ENCODE measurements at regions not wholly inside any gene's neighbourhood (a gene's known extent, or its start where the extent isn't known, plus 50 kb on each side); places are given as distances from the start of the nearest gene placed in this dataset.
"Not testable (repeated sequence)": the region's sequence is repeated elsewhere in the genome, so short reads cannot be mapped to it uniquely, and the experiment has no call there.

- peaks cover 5% of the 10 kb centered on the region for H3K4me1 ChIP-seq (ENCODE audit: control insufficient read depth, insufficient read depth, low read length, poor library complexity, severe bottlenecking)
- WGBS, 2 experiments (ENCODE audit: insufficient coverage in 2 of 2), result 81 to 89% methylated on average over 2 of the region's 2 CpGs
- H3K27ac ChIP-seq (ENCODE audit: low read depth, low read length, severe bottlenecking), result no peak overlapping the region
Measured at GRCh38 chr3:139124197-139124596, 79.5 kb upstream of the PRR23C start.

DNA sequence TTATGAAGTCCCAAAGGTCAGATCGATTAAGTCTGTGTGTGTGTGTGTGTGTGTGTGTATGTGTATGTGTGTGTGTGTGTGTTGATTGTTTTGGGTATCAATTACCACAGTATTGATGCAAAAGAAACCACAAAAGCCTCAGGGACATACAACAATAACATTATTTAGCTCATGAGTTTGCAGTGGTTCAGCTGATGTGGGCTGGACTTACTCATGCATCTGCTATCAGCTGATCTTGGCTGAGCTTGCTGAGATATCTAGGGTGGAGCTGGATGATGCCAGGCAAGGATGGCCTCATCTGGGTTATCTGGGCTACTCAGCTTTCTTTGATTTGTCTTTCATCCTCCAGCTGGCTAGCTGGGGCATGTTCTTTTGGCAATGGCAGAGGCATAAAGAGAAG, 82.4 kb upstream of the PRR23C start:
- no CpG with 5 or more reads among the region's 1 CpG for WGBS, 2 experiments (ENCODE audit: insufficient coverage in 2 of 2)
- Histone ChIP-seq H3K4me1 (ENCODE audit: control insufficient read depth, insufficient read depth, low read length, poor library complexity, severe bottlenecking) (no peaks in the 10 kb centered on the region), H3K27ac (ENCODE audit: low read depth, low read length, severe bottlenecking) (no peak overlapping the region), H3K36me3 (ENCODE audit: control insufficient read depth, insufficient read depth, low read length) (no peaks in the 10 kb centered on the region), H3K9me3 (ENCODE audit: control insufficient read depth, low read length) (no peaks in the 10 kb centered on the region), H3K4me3 (ENCODE audit: extremely low read depth, insufficient read depth, low read length, poor library complexity, severe bottlenecking) (no peak overlapping the region)

More at GRCh38 chr3:139124197-139124596, 79.5 kb upstream of the PRR23C start:
- Histone ChIP-seq H3K4me3 (ENCODE audit: extremely low read depth, insufficient read depth, low read length, poor library complexity, severe bottlenecking) (no peak overlapping the region), H3K36me3 (ENCODE audit: control insufficient read depth, insufficient read depth, low read length) (no peaks in the 10 kb centered on the region), H3K9me3 (ENCODE audit: control insufficient read depth, low read length) (no peaks in the 10 kb centered on the region)

- not testable (repeated sequence) for H3K9me3 ChIP-seq (ENCODE audit: control insufficient read depth, low read length); H3K36me3 ChIP-seq (ENCODE audit: control insufficient read depth, insufficient read depth, low read length); H3K4me3 ChIP-seq (ENCODE audit: extremely low read depth, insufficient read depth, low read length, poor library complexity, severe bottlenecking); H3K27ac ChIP-seq (ENCODE audit: low read depth, low read length, severe bottlenecking); H3K4me1 ChIP-seq (ENCODE audit: control insufficient read depth, insufficient read depth, low read length, poor library complexity, severe bottlenecking)
- 85 to 93% methylated on average over 6 to 9 of the region's 12 CpGs for WGBS, 2 experiments (ENCODE audit: insufficient coverage in 2 of 2)
Measured at GRCh38 chr3:139127629-139128028, 82.9 kb upstream of the PRR23C start.

DNA sequence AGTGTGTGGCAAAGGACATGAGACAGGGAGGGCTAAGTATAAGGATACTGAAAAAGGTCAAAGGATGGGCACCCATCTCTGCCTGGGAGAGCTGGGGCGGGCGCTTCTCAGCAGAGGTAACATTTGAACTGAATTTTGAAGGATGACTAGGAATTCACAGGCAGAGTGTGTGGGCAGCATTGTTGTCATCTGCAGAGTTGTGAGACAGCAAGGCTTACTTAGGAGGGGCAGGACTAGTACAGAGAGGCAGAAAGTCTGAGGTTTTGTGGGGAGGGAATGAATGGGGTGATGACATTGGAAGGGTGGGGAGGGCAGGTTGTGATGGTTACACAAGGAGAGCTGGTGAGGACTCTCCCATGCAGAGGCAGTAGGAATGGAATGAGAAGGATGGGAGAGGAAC, 84.1 kb upstream of the PRR23C start:
- no peaks in the 10 kb centered on the region for H3K36me3 ChIP-seq (ENCODE audit: control insufficient read depth, insufficient read depth, low read length)
- WGBS, 2 experiments (ENCODE audit: insufficient coverage in 2 of 2), result 94 to 100% methylated on average over 2 of the region's 2 CpGs
- no peak overlapping the region for H3K27ac ChIP-seq (ENCODE audit: low read depth, low read length, severe bottlenecking)
- H3K4me3 ChIP-seq (ENCODE audit: extremely low read depth, insufficient read depth, low read length, poor library complexity, severe bottlenecking), result no peak overlapping the region
- H3K9me3 ChIP-seq (ENCODE audit: control insufficient read depth, low read length), result no peaks in the 10 kb centered on the region
- H3K4me1 ChIP-seq (ENCODE audit: control insufficient read depth, insufficient read depth, low read length, poor library complexity, severe bottlenecking), result no peaks in the 10 kb centered on the region

GRCh38 chr3:139129892-139130291, 85.2 kb upstream of the PRR23C start:
- H3K27ac ChIP-seq (ENCODE audit: low read depth, low read length, severe bottlenecking), result no peak overlapping the region
- no peak overlapping the region for H3K4me3 ChIP-seq (ENCODE audit: extremely low read depth, insufficient read depth, low read length, poor library complexity, severe bottlenecking)
- H3K4me1 ChIP-seq (ENCODE audit: control insufficient read depth, insufficient read depth, low read length, poor library complexity, severe bottlenecking), result no peaks in the 10 kb centered on the region
- H3K9me3 ChIP-seq (ENCODE audit: control insufficient read depth, low read length), result no peaks in the 10 kb centered on the region
- WGBS, 2 experiments (ENCODE audit: insufficient coverage in 2 of 2), result 75 to 100% methylated on average over 1 to 2 of the region's 2 CpGs
- H3K36me3 ChIP-seq (ENCODE audit: control insufficient read depth, insufficient read depth, low read length), result no peaks in the 10 kb centered on the region

GRCh38 chr3:139130390-139131140, 85.9 kb upstream of the PRR23C start:
- 17% methylated on average over 1 of the region's 3 CpGs; no CpG with 5 or more reads in 1 of the 2 experiments for WGBS, 2 experiments (ENCODE audit: insufficient coverage in 2 of 2)
- no peak overlapping the region for H3K4me3 ChIP-seq (ENCODE audit: extremely low read depth, insufficient read depth, low read length, poor library complexity, severe bottlenecking)
- H3K9me3 ChIP-seq (ENCODE audit: control insufficient read depth, low read length), result no peaks in the 10 kb centered on the region
- H3K27ac ChIP-seq (ENCODE audit: low read depth, low read length, severe bottlenecking), result no peak overlapping the region
- H3K36me3 ChIP-seq (ENCODE audit: control insufficient read depth, insufficient read depth, low read length), result no peaks in the 10 kb centered on the region
- H3K4me1 ChIP-seq (ENCODE audit: control insufficient read depth, insufficient read depth, low read length, poor library complexity, severe bottlenecking), result no peaks in the 10 kb centered on the region

DNA sequence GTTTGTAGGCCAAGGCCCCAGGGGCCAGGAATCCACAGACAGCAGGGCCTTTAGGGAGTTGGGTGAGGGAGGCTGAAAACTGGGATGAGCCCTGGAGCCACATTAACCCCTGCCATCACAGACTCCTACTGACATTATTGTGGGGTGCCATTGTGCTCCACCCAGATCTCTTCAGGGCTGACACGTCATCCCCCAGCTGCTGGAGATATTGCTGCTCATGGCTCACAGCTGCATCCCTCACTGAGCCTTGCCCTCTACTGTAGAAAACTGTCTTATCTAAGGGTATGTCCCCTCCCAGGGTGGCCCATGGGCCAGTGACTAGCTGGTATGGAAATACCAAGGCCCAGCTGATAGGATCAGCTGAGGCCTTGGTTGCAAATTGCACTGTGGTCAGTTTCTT, 87.3 kb upstream of the PRR23C start:
- Histone ChIP-seq H3K36me3 (ENCODE audit: control insufficient read depth, insufficient read depth, low read length) (no peaks in the 10 kb centered on the region), H3K4me3 (ENCODE audit: extremely low read depth, insufficient read depth, low read length, poor library complexity, severe bottlenecking) (no peak overlapping the region), H3K4me1 (ENCODE audit: control insufficient read depth, insufficient read depth, low read length, poor library complexity, severe bottlenecking) (no peaks in the 10 kb centered on the region), H3K9me3 (ENCODE audit: control insufficient read depth, low read length) (no peaks in the 10 kb centered on the region), H3K27ac (ENCODE audit: low read depth, low read length, severe bottlenecking) (no peak overlapping the region)
- WGBS, 2 experiments (ENCODE audit: insufficient coverage in 2 of 2), result 100% methylated on average over 1 of the region's 1 CpG

GRCh38 chr3:139132976-139133375, 88.3 kb upstream of the PRR23C start:
- H3K36me3 ChIP-seq (ENCODE audit: control insufficient read depth, insufficient read depth, low read length), result no peaks in the 10 kb centered on the region
- 92 to 100% methylated on average over 1 of the region's 1 CpG for WGBS, 2 experiments (ENCODE audit: insufficient coverage in 2 of 2)

GRCh38 chr3:139134678-139135372, 90.1 kb upstream of the PRR23C start:
- Histone ChIP-seq H3K4me1 (ENCODE audit: control insufficient read depth, insufficient read depth, low read length, poor library complexity, severe bottlenecking) (no peaks in the 10 kb centered on the region), H3K36me3 (ENCODE audit: control insufficient read depth, insufficient read depth, low read length) (no peaks in the 10 kb centered on the region), H3K27ac (ENCODE audit: low read depth, low read length, severe bottlenecking) (no peak overlapping the region), H3K4me3 (ENCODE audit: extremely low read depth, insufficient read depth, low read length, poor library complexity, severe bottlenecking) (no peak overlapping the region), H3K9me3 (ENCODE audit: control insufficient read depth, low read length) (no peaks in the 10 kb centered on the region)
- WGBS, 2 experiments (ENCODE audit: insufficient coverage in 2 of 2), result 75 to 80% methylated on average over 1 of the region's 2 CpGs

More at GRCh38 chr3:139132976-139133375, 88.3 kb upstream of the PRR23C start:
- H3K27ac ChIP-seq (ENCODE audit: low read depth, low read length, severe bottlenecking), result no peak overlapping the region
- H3K9me3 ChIP-seq (ENCODE audit: control insufficient read depth, low read length), result no peaks in the 10 kb centered on the region
- H3K4me1 ChIP-seq (ENCODE audit: control insufficient read depth, insufficient read depth, low read length, poor library complexity, severe bottlenecking), result no peaks in the 10 kb centered on the region
- no peak overlapping the region for H3K4me3 ChIP-seq (ENCODE audit: extremely low read depth, insufficient read depth, low read length, poor library complexity, severe bottlenecking)

DNA sequence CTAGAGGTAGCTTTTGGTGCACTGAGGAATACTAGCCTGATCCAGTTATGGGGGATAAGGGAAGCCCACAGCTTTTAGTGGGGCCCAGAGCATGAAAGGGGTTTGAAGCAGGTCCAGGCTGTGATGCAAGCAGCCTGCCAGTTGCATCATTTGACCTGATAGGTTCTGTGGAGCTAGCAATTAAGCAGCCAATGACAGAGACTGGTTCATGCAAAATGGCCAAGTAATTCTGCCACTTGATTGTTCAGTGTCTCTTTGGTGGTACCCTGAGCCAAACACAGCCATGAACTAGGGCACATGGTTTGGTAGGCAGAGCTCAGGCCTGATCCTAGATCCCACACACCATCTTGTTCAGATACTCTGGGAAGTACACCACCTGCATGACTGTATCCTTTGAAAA, 91.0 kb upstream of the PRR23C start:
- Histone ChIP-seq H3K4me1 (ENCODE audit: control insufficient read depth, insufficient read depth, low read length, poor library complexity, severe bottlenecking) (no peaks in the 10 kb centered on the region), H3K4me3 (ENCODE audit: extremely low read depth, insufficient read depth, low read length, poor library complexity, severe bottlenecking) (no peak overlapping the region), H3K36me3 (ENCODE audit: control insufficient read depth, insufficient read depth, low read length) (no peaks in the 10 kb centered on the region), H3K9me3 (ENCODE audit: control insufficient read depth, low read length) (no peaks in the 10 kb centered on the region), H3K27ac (ENCODE audit: low read depth, low read length, severe bottlenecking) (no peak overlapping the region)
